ENCODE measurements at regions not wholly inside any gene's neighbourhood (a gene's known extent, or its start where the extent isn't known, plus 50 kb on each side); places are given as distances from the start of the nearest gene placed in this dataset.
A peak's percentile ranks its signal among the peaks of the same experiment; 100 is the strongest.

DNA sequence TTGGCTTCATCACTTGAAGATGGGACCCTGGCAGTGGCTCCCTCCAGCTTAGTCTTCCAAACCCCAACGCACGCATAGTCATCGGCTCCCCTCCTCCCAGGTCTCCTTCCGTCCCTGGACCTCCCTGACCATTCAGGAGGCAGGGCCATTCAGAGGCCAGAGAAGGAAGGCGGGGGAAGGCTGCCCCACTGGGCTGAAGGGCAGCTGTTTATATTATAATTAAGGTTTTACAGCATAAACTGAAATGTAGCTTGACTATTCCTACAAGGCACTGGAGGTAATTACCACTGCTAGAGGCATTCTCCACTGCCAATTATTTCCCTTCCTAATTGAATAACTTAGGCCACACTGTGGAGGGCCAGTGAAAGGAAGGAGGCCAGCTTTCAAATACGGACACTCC is 170.6 kb upstream of the PROX1 start:
- Mint-ChIP-seq H3K9me3 (no peaks in the 10 kb centered on the region), H3K36me3 (no peaks in the 10 kb centered on the region), H3K27ac (no peak overlapping the region), H3K27me3 (no peaks in the 10 kb centered on the region), H3K4me1 (no peaks in the 10 kb centered on the region), H3K4me3 (no peak overlapping the region)
- no peak for DNase-seq
- CTCF ChIA-PET: no interaction called here

DNA sequence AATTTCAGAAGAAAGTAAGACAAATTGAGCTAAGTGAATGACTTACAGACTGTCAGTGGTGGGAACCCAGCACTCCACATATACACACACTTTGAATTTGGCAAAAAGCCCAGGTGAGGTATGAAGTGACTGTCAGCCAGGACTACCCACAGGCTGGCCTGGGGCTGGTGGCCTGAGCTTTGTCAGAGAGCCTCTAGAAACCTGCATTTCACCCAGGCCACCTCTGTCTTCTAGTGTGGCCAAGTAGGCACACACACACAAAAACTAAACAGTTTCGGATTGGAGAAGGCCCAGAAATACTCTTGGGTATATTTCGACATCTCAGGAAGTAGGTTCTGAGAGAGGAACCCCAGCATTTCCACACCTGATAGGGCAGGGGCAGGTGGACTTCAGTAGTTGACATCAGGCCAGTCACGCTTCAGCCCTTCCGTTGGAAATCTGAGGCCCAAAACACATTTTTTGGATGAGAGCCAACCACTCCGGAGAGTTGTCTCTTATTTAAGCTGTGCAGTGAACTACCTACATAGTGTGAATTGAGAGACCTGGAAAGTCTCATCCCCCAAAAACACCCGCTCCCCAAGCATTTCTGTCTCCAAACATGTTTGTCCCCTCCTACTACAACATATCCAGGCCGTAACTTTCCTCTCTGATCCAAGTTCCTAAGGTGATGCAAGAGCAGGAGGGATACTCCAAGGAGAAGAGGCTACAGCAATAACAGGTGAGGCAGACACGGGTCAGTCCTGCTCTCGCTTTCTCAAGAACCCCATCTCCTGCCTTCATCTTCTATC is 167.2 kb upstream of the PROX1 start:
- no peak overlapping the region for H3K27ac Mint-ChIP-seq
- no peak overlapping the region for H3K4me3 Mint-ChIP-seq
- no peaks in the 10 kb centered on the region for H3K9me3 Mint-ChIP-seq
- no peaks in the 10 kb centered on the region for H3K36me3 Mint-ChIP-seq
- no peaks in the 10 kb centered on the region for H3K27me3 Mint-ChIP-seq
- H3K4me1 Mint-ChIP-seq: no peaks in the 10 kb centered on the region
- DNase-seq: no peak
- CTCF ChIA-PET: no interaction called here

GRCh38 chr1:213821175-213821942 is 166.4 kb upstream of the PROX1 start:
- Mint-ChIP-seq H3K27me3 (no peaks in the 10 kb centered on the region), H3K9me3 (no peaks in the 10 kb centered on the region), H3K27ac (no peak overlapping the region), H3K4me1 (no peaks in the 10 kb centered on the region), H3K4me3 (no peak overlapping the region), H3K36me3 (no peaks in the 10 kb centered on the region)
- CTCF ChIA-PET: no interaction called here
- no peak for DNase-seq

DNA sequence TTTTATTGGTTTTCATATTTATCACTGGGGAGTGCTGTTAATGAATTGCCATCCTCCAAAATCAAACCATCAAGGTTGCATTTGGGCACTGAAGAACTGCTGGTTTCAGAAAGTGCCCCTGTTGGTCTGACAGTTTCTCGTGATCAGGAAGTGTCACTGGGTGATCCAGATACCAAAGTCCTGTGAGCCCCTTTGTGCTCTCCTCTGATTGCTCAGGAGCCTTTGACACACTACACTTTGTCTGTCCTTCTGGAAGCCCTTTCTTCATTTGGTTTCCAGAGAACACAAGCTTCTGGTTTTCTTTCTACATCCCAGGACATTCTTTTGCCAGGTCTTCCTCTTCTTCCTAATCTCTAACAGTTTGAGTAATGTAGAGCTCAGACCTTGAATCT is 165.8 kb upstream of the PROX1 start:
- H3K27ac Mint-ChIP-seq: no peak overlapping the region
- H3K9me3 Mint-ChIP-seq: no peaks in the 10 kb centered on the region
- no peak for DNase-seq
- no peaks in the 10 kb centered on the region for H3K36me3 Mint-ChIP-seq
- CTCF ChIA-PET: no interaction called here
- no peaks in the 10 kb centered on the region for H3K27me3 Mint-ChIP-seq
- H3K4me3 Mint-ChIP-seq: no peak overlapping the region
- H3K4me1 Mint-ChIP-seq: no peaks in the 10 kb centered on the region

GRCh38 chr1:213826891-213827290 is 160.9 kb upstream of the PROX1 start:
- no peak for DNase-seq
- Mint-ChIP-seq H3K36me3 (no peaks in the 10 kb centered on the region), H3K4me3 (no peak overlapping the region), H3K4me1 (no peaks in the 10 kb centered on the region), H3K27ac (no peak overlapping the region), H3K27me3 (no peaks in the 10 kb centered on the region), H3K9me3 (no peaks in the 10 kb centered on the region)
- CTCF ChIA-PET: interaction anchor here (0.6 kb wide), 1 partner anchor 1210 kb away, joined by 3 read pairs; no protein-coding TSS in a partner anchor

DNA sequence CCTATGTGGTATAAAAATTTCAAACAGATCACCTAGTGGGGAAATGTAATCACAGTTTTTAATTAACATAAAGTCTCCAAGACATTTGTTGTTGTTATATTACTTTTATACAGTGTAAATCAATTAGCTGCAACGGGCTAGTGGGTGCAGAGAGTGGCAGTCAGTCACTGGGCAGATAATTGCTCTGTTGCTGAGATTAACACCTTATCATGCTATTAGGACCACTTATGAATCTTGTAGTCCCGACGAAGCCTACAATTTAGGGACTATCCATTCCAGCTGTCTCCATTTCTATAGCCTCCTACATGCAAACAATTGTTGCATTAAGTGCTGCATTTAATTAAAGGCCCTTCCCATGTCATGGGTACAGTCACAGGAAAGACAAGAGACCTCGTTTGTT is 158.9 kb upstream of the PROX1 start:
- no peak overlapping the region for H3K4me3 Mint-ChIP-seq

GRCh38 chr1:213829780-213830179 is 158.0 kb upstream of the PROX1 start:
- Mint-ChIP-seq H3K27ac (no peak overlapping the region), H3K27me3 (no peaks in the 10 kb centered on the region), H3K4me3 (no peak overlapping the region), H3K4me1 (no peaks in the 10 kb centered on the region), H3K36me3 (no peaks in the 10 kb centered on the region), H3K9me3 (no peaks in the 10 kb centered on the region)
- CTCF ChIA-PET: interaction anchor here (0.6 kb wide), 1 partner anchor 19 kb away, joined by 3 read pairs; no protein-coding TSS in a partner anchor
- DNase-seq: no peak

More for the DNA sequence above, 158.9 kb upstream of the PROX1 start:
- H3K36me3 Mint-ChIP-seq: no peaks in the 10 kb centered on the region
- no peaks in the 10 kb centered on the region for H3K9me3 Mint-ChIP-seq
- no peaks in the 10 kb centered on the region for H3K4me1 Mint-ChIP-seq
- no peaks in the 10 kb centered on the region for H3K27me3 Mint-ChIP-seq
- H3K27ac Mint-ChIP-seq: no peak overlapping the region
- no peak for DNase-seq
- CTCF ChIA-PET: no interaction called here

- Mint-ChIP-seq H3K27me3 (no peaks in the 10 kb centered on the region), H3K36me3 (no peaks in the 10 kb centered on the region), H3K4me3 (no peak overlapping the region), H3K27ac (no peak overlapping the region), H3K4me1 (no peaks in the 10 kb centered on the region), H3K9me3 (no peaks in the 10 kb centered on the region)
- no peak for DNase-seq
- CTCF ChIA-PET: interaction anchor here (0.6 kb wide), 1 partner anchor 19 kb away, joined by 3 read pairs; no protein-coding TSS in a partner anchor
These were observed 157.4 kb upstream of the PROX1 start for GRCh38 chr1:213830371-213830770.

DNA sequence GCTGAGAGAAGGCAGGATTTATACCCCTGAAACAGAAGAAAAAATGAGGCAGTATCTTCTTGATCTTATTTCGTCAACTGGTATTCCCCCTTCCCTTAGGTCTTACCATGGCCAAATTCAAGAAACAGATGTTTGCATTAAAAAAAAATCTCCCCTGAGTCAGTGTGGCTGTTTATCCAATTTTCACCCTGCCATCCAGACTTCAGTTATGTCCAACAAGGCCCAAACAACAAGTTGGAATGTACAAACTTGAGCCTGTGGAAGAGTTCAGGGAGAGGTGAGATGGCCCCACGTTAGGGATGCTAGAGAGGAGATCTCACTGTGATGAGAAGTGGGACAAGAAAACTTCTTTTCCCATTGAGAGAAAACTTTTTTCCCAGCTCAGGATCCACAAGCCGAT is 147.2 kb upstream of the PROX1 start:
- H3K27ac Mint-ChIP-seq: no peak overlapping the region
- DNase-seq: no peak
- no peaks in the 10 kb centered on the region for H3K36me3 Mint-ChIP-seq
- no peaks in the 10 kb centered on the region for H3K27me3 Mint-ChIP-seq
- no peaks in the 10 kb centered on the region for H3K4me1 Mint-ChIP-seq
- H3K4me3 Mint-ChIP-seq: no peak overlapping the region
- H3K9me3 Mint-ChIP-seq: no peaks in the 10 kb centered on the region
- CTCF ChIA-PET: no interaction called here

DNA sequence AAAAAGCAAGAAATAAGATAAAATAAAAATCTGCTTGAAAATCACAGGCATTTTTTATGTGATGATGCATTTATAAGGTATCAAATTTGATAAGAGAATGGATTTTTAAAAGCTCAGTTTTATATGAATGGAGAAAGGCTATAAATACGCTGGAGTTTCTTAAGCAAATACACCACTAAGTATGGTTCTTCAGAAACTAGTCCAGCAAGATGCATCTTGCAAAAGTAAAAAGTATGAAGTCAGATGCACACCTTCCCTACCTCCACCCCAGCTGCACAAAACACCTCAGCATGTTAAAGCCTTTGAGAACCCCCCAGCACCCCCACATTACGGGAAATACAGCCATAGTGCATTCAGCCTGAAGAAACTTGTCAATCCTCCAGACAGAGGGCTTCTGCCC is 143.1 kb upstream of the PROX1 start:
- no peak overlapping the region for H3K4me3 Mint-ChIP-seq
- H3K27ac Mint-ChIP-seq: no peak overlapping the region
- H3K27me3 Mint-ChIP-seq: no peaks in the 10 kb centered on the region
- no peaks in the 10 kb centered on the region for H3K36me3 Mint-ChIP-seq
- H3K4me1 Mint-ChIP-seq: peaks cover 5% of the 10 kb centered on the region
- DNase-seq: no peak
- CTCF ChIA-PET: no interaction called here
- H3K9me3 Mint-ChIP-seq: no peaks in the 10 kb centered on the region

GRCh38 chr1:213852107-213852506 is 135.7 kb upstream of the PROX1 start:
- peaks cover 8% of the 10 kb centered on the region for H3K4me1 Mint-ChIP-seq
- DNase-seq: peak; percentile 37
- no peaks in the 10 kb centered on the region for H3K36me3 Mint-ChIP-seq
- H3K27me3 Mint-ChIP-seq: no peaks in the 10 kb centered on the region
- CTCF ChIA-PET: no interaction called here
- no peaks in the 10 kb centered on the region for H3K9me3 Mint-ChIP-seq
- no peak overlapping the region for H3K27ac Mint-ChIP-seq
- H3K4me3 Mint-ChIP-seq: no peak overlapping the region

DNA sequence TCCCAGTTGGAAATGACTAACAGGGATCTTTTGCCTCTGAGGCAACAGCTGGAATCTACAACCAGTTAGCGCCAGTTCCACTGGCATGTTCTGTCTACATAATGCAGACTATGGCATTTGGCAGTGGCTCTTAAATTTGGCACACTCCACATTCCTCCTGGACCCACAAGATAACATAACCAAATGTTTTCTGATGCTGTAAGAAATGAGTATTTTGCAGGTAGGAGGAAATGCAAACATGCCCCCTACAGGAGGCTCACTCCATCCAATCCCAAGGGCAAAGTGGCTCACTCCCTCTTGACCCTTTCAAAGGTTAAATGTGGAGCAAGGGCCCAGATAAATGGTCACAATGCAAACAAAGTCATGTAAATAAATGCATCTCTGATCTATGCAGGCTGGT is 129.2 kb upstream of the PROX1 start:
- no peaks in the 10 kb centered on the region for H3K36me3 Mint-ChIP-seq
- no peak overlapping the region for H3K27ac Mint-ChIP-seq
- peaks cover 3% of the 10 kb centered on the region for H3K4me1 Mint-ChIP-seq
- H3K9me3 Mint-ChIP-seq: no peaks in the 10 kb centered on the region
- H3K27me3 Mint-ChIP-seq: no peaks in the 10 kb centered on the region
- no peak for DNase-seq
- CTCF ChIA-PET: no interaction called here
- no peak overlapping the region for H3K4me3 Mint-ChIP-seq

GRCh38 chr1:213861841-213862240 is 125.9 kb upstream of the PROX1 start:
- Mint-ChIP-seq H3K27me3 (no peaks in the 10 kb centered on the region), H3K27ac (no peak overlapping the region), H3K36me3 (no peaks in the 10 kb centered on the region), H3K9me3 (no peaks in the 10 kb centered on the region), H3K4me1 (no peaks in the 10 kb centered on the region), H3K4me3 (no peak overlapping the region)
- CTCF ChIA-PET: no interaction called here
- no peak for DNase-seq

DNA sequence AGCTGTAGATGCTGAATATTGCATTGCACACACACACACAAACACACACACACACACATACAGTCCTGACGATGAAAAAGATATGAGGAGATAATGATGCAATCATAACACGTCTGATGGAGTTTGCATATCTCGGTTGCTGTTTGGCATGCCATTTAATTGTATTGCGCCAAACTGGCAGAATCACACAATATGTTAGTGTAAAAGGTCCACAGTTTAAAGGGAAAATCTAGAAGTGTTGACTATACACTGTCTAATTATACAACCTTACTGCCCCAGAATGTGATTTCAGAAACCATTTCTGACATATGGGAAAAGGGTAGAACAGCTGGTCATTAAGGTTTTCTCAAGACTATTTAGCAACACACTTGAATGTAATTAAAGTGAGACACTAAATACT is 123.7 kb upstream of the PROX1 start:
- Mint-ChIP-seq H3K9me3 (no peaks in the 10 kb centered on the region), H3K36me3 (no peaks in the 10 kb centered on the region), H3K27me3 (no peaks in the 10 kb centered on the region), H3K27ac (no peak overlapping the region), H3K4me3 (no peak overlapping the region), H3K4me1 (no peaks in the 10 kb centered on the region)
- DNase-seq: no peak
- CTCF ChIA-PET: no interaction called here

DNA sequence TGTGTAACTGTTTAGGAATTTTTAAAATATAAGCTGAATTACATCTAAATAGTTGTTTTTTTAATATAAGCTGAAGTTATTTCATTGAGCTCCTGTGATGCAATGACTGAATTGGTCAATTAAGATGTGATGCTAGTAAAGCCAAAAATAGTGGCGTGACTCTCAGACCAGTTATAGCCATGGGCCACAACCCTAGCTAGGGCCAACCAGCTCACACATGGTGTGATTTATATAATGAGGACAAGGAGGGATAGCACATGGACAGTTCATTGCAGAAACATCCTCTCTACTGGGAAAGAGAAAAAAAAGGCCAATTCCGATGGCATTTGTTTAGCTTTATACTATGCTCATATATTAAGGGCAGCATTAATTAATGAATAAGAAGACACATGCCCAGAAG is 119.3 kb upstream of the PROX1 start:
- Mint-ChIP-seq H3K27ac (no peak overlapping the region), H3K9me3 (no peaks in the 10 kb centered on the region), H3K36me3 (no peaks in the 10 kb centered on the region), H3K27me3 (no peaks in the 10 kb centered on the region), H3K4me3 (no peak overlapping the region), H3K4me1 (peaks cover 16% of the 10 kb centered on the region)
- CTCF ChIA-PET: no interaction called here
- no peak for DNase-seq

Measured in activated naive CD4-positive, alpha-beta T cell treated with anti-CD3 and anti-CD28 coated beads, Interleukin-2, amount 10 ng/mL, durations not matched to agents 7 days and 5 days (primary cell).